Stimulated activated naive CD8-positive, alpha-beta T cell treated with anti-CD3 and anti-CD28 coated beads, Interleukin-15, Interleukin-2, amounts not matched to agents 100 U/mL and 50 U/mL, for 24 hours (primary cell): ENCODE measurements at regions not wholly inside any gene's neighbourhood (a gene's known extent, or its start where the extent isn't known, plus 50 kb on each side); places are given as distances from the start of the nearest gene placed in this dataset.

Experiments
- ATAC-seq: fragments of 150-1000 bp; cut with Tn5 transposase; one replicate; pipeline ENCODE4 v1.10.0; 2021
- DNase-seq: peaks from one replicate; pipeline ENCODE4 v3.0.0; 2021

DNA sequence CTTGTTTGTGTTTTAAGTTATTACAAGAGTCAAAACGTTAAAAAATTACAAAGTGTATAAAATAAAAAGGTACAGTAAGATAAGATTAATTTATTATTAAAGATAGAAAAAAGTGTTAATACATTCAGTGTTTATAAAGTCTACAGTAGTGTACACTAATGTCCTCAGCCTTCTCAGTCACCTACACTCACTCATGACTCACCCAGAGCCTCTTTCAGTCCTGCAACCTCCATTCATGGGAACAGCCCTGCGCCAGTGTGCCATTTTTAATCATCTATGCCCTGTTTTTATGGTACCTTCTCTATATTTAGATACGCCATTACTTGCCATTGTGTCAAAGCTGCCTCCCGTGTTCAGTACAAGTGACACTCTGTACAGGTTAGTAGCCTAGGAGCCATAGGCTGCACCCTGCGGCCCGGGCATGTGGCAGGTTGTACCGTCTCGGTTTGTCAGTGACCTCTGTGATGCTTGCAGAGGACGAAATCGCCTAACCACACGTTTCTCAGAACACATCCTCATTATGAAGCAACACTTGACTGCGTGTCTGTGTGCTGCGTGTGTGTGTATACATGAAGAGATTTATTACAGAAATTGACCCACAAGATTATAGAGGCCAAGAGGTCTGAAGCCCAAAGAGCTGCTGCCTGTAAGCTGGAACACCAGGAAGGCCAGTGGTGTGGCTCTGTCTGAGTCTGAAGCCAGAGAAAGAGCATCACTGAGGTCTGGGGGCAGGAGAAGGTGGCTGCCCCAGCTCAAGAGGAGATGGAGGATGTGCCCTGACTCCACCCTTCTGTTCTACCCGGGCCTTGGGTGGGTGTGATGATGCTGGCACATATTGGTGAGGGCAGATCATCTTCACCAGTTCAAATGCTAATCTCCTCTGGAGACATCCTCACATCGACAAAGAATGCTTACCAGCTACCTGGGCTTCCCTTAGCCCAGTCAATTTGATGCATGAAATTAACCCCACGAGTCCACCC, 116.6 kb upstream of the C14orf180 start:
- no peak for DNase-seq
- ATAC-seq, result no peak

DNA sequence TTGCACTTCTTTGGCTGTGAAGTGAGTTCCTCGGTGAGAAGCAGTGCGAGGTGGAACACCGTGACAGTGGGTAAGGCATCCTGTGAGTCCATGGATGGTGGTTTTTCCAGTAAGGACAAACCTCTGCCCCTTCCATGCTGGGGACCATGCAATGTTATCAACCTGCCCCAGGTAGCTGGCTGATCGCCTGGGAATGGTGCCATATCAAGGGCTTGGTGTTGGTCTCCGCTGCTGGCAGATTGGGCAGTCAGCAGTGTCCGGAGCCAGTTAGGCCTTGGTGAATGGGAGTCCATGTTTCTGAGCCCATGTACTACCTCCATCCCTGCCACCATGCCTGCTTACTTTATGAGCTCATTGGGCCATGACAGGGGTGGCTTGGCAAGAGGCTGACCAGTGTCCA, 114.7 kb upstream of the C14orf180 start:
- ATAC-seq (no peak), DNase-seq (no peak)

GRCh38 chr14:104465482-104466390, 113.8 kb upstream of the C14orf180 start:
- no peak for ATAC-seq
- DNase-seq, result no peak

GRCh38 chr14:104467236-104467635, 112.3 kb upstream of the C14orf180 start:
- DNase-seq (no peak), ATAC-seq (no peak)

- no peak for DNase-seq
- ATAC-seq, result no peak
These were observed 111.9 kb upstream of the C14orf180 start for GRCh38 chr14:104467641-104468040.

- ATAC-seq, result no peak
These were observed 110.0 kb upstream of the C14orf180 start for GRCh38 chr14:104469591-104469990.

DNA sequence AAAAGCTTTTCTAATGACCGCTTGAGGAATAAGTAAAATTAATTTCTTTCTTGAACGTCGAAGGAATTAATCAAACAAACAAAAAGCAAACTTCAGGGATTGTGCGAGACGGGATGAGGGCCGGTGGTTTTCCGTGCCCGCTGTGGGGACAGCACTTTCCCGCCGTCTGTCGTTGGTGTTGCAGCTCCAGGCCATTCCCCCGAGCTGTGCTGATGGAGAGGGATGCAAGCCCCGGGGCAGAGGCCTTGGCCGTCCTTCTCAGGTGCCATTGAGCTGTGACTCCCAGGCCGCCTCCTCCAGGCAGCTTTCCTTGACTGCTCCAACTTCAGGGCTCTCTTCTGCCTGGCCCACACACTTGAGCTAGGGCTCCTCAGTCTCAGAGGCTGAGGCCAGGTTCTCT, 109.0 kb upstream of the C14orf180 start:
- ATAC-seq (no peak), DNase-seq (no peak)

More at GRCh38 chr14:104469591-104469990, 110.0 kb upstream of the C14orf180 start:
- DNase-seq, result no peak

DNA sequence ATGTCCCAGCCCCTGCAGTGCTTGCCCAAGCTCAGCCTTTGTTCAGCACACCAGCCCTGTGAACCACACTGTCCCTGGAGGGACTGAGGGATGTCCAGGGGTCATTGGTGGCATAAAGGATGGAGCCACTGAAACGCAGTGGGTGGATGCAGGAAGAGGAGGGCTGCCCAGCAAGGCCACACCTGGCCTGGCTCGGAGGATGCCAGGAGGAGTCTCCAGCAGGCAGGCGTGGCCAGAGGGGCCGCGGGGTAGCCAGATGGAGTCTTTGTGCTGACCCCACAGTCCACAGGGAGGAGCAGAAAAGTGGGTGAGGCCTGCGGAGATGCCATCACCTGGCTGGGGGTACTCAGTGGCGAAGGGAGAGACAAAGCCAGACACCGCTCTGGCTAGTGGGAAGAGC, 108.5 kb upstream of the C14orf180 start:
- DNase-seq (no peak), ATAC-seq (no peak)

- ATAC-seq, result no peak
- no peak for DNase-seq
These were observed 107.5 kb upstream of the C14orf180 start for GRCh38 chr14:104472073-104472472.

GRCh38 chr14:104472536-104473243, 106.9 kb upstream of the C14orf180 start:
- ATAC-seq, result no peak

GRCh38 chr14:104473244-104473565, 106.4 kb upstream of the C14orf180 start:
- ATAC-seq (no peak), DNase-seq (no peak)

More at GRCh38 chr14:104472536-104473243, 106.9 kb upstream of the C14orf180 start:
- DNase-seq, result no peak

GRCh38 chr14:104473649-104474494, 105.7 kb upstream of the C14orf180 start:
- no peak for DNase-seq
- no peak for ATAC-seq

GRCh38 chr14:104474495-104475213, 104.9 kb upstream of the C14orf180 start:
- no peak for ATAC-seq
- no peak for DNase-seq

DNA sequence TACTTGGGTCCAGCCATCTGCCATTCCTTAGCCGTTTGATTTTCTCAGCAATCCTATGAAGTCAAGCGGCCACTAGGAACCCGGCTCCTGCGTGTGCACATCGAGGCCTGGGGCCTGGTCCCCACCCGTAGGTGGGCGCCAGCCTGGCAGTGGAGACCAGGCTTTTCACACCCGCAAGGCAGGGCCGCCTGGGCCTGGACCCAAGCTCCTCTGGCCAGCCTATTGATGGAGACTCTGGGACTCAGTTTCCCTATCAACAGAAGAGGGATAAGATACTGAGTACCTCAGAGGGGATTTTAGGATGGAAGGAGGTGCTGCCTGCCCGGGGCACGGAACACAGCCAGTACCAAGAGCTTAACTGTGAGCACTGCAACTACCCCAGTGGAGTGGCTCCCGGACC, 104.3 kb upstream of the C14orf180 start:
- DNase-seq (no peak), ATAC-seq (no peak)

DNA sequence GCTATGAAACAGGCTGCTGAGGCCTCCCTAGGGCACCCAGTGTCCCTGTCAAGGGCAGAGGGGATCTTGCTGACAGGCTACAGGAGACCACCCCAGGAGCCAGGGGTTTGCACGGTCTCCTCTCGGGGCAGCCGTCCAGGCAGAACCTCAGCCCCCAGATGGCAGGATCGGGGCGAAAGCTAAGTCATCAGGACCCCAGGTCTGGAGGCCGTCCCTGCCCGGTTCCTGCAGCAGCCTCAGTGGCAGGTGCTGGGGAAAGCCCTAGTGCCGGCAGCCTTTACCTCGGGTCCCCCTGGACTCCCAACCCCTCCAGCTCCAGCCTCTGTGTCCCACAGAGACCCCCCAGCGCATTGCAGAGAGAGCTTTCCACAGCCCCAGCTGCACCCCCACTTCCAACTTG, 103.8 kb upstream of the C14orf180 start:
- DNase-seq (no peak), ATAC-seq (no peak)

DNA sequence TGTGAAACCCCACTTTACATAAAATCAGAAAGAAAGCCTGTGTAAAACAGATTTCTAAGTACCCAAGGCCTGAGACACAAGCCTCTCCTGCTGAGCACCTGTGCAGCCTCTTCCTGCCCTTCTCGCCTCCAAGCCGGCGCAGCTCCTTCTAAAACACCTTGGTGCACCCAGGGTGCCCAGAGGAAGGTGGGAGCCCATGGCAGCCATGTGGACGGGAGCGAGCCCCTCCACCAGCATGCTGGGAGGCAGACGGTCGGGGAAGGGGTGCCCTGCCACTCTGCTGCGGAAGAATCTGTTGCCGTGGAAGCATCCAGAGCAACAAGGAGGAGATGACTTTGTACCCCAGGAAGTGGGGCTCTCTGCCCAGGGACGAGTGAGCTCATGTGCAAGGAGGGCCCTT, 103.1 kb upstream of the C14orf180 start:
- ATAC-seq (no peak), DNase-seq (no peak)

- ATAC-seq, result no peak
- no peak for DNase-seq
These were observed 102.4 kb upstream of the C14orf180 start for GRCh38 chr14:104477117-104477623.

DNA sequence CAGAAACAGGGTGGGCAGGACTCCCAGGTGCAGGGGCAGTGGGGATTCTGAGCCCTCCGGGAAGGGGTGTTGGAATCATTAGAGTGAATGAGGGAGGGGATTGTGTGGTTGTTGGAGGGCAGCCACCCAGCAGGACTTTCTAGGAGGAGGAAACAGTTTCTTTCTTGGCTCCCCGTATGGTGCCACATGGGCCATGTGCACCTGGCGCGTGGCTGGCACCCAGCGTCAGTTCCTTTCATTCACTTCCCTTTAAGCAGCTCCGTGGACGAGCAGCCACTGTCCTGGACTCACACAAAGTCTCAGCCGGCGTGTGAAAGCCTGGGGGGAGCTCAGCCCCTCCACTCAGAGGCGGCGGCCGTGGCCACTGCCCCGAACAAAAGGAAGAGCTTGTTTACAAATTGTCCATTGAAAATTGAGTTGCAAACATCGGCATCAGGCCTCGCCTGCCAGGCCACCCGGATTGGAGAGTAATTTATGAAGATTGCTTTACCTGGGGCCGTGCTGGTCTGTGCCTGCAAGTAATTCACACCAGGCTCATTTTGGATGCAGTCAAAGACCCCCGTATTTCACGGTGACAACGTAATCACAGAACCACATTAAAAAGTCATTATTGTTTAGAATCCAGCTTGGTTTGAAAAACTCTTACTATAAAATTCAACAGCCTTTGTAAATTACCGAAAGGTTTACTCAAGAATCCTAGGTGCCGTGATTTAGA, 101.7 kb upstream of the C14orf180 start:
- DNase-seq (no peak), ATAC-seq (no peak)

DNA sequence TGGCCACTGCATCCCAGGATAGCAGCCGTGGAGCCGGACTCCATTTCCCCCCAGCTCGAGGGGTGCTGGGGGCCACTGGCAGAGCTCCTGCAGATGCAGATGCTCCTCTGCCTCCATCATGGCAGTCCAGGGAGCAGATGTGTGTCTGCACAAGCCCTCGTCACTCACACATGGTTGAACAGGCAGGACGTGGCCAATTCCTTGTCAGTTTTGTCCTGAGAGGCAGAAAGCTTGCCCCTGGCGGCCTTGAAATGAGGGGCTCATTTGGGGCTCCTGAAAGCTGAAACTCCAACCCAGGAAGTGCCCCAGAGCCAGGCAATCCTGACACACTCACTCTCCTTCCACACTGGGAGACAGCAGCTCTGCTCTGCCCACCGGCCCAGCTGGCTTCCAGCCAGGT, 100.9 kb upstream of the C14orf180 start:
- DNase-seq, result no peak
- ATAC-seq, result no peak

GRCh38 chr14:104479901-104480300, 99.7 kb upstream of the C14orf180 start:
- ATAC-seq (no peak), DNase-seq (no peak)
